Fibroblast of lung (primary cell): ENCODE measurements at regions not wholly inside any gene's neighbourhood (a gene's known extent, or its start where the extent isn't known, plus 50 kb on each side); places are given as distances from the start of the nearest gene placed in this dataset.

Experiments
- EZH2 ChIP-seq: IDR thresholded peaks from 2 replicates; pipeline ENCODE4 v1.5.1; 2012; ENCODE audit warnings: low read length, control low read depth, mild to moderate bottlenecking; ENCODE audit errors: missing control alignments
- TF ChIP-seq, protein P1 (sequence below), 2 donors: IDR thresholded peaks in 1 of 2; conservative IDR thresholded peaks in 1 of 2; 1 replicate in 1 of 2; 2 replicates in 1 of 2; pipeline ENCODE4 v1.5.1; 2011 to 2012; ENCODE audit warnings: low read length in 2 of 2, control low read depth in 1 of 2, inconsistent platforms in 1 of 2, low read depth in 1 of 2, mild to moderate bottlenecking in 1 of 2

GRCh38 chr20:40955326-40955725 lies 73.3 kb upstream of the TOP1 start:
- TF ChIP-seq, protein P1, sequence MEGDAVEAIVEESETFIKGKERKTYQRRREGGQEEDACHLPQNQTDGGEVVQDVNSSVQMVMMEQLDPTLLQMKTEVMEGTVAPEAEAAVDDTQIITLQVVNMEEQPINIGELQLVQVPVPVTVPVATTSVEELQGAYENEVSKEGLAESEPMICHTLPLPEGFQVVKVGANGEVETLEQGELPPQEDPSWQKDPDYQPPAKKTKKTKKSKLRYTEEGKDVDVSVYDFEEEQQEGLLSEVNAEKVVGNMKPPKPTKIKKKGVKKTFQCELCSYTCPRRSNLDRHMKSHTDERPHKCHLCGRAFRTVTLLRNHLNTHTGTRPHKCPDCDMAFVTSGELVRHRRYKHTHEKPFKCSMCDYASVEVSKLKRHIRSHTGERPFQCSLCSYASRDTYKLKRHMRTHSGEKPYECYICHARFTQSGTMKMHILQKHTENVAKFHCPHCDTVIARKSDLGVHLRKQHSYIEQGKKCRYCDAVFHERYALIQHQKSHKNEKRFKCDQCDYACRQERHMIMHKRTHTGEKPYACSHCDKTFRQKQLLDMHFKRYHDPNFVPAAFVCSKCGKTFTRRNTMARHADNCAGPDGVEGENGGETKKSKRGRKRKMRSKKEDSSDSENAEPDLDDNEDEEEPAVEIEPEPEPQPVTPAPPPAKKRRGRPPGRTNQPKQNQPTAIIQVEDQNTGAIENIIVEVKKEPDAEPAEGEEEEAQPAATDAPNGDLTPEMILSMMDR (conservative IDR thresholded peaks at IDR 0.05 in 1 of 2, IDR thresholded peaks at IDR 0.05 in 1 of 2; ENCODE audit: low read depth in 1 of 2, low read length in 2 of 2), result no peak
- no peak for TF ChIP-seq EZH2
